ENCODE measurements at regions not wholly inside any gene's neighbourhood (a gene's known extent, or its start where the extent isn't known, plus 50 kb on each side); places are given as distances from the start of the nearest gene placed in this dataset.

- no peak for ATAC-seq
- Histone ChIP-seq H3K4me1 (no peaks in the 10 kb centered on the region), H3K27ac (no peak overlapping the region), H3K4me2 (no peak overlapping the region), H3K4me3 (no peak overlapping the region), H3K9me3 (no peaks in the 10 kb centered on the region)
- no peak for TF ChIP-seq EP300 (IDR thresholded peaks at IDR 0.05)
- TF ChIP-seq CTCF (IDR thresholded peaks at IDR 0.05): no peak
- no peak for DNase-seq (ENCODE audit: low read depth in 1 of 2, low spot score in 1 of 2)
- ChIA-PET CTCF (no interaction called here), POLR2A (no interaction called here)
- 39% methylated on average over 4 of the region's 4 CpGs for WGBS (ENCODE audit: missing lambda C conversion rate)
- FAIRE-seq: no peak
Measured at GRCh38 chr4:36010397-36010929, 233.9 kb downstream of the ARAP2 start.

- Histone ChIP-seq H3K4me1 (no peaks in the 10 kb centered on the region), H3K9me3 (no peaks in the 10 kb centered on the region), H3K4me2 (no peak overlapping the region), H3K4me3 (no peak overlapping the region), H3K27ac (no peak overlapping the region)
- DNase-seq (ENCODE audit: low read depth in 1 of 2, low spot score in 1 of 2): no peak
- TF ChIP-seq USF2 (IDR thresholded peaks at IDR 0.05) (no peak), EHF (CRISPR knock-in tag; IDR thresholded peaks at IDR 0.05) (no peak), FOSL2 (IDR thresholded peaks at IDR 0.05) (no peak), FOSL2 (CRISPR knock-in tag; IDR thresholded peaks at IDR 0.05) (no peak), ZSCAN20 (CRISPR knock-in tag; IDR thresholded peaks at IDR 0.05) (no peak), HOXB5 (CRISPR knock-in tag; IDR thresholded peaks at IDR 0.05) (no peak), RFX5 (IDR thresholded peaks at IDR 0.05) (no peak), FOXS1 (CRISPR knock-in tag; IDR thresholded peaks at IDR 0.05) (no peak), NFE2L2 (conservative IDR thresholded peaks at IDR 0.05; ENCODE audit: low read length) (no peak), CBX8 (IDR thresholded peaks at IDR 0.05) (no peak), HOXA7 (CRISPR knock-in tag; IDR thresholded peaks at IDR 0.05) (no peak), CHD2 (IDR thresholded peaks at IDR 0.05; ENCODE audit: low read length, partially characterized antibody) (no peak), RAD21 (conservative IDR thresholded peaks at IDR 0.05 in 1 of 2, IDR thresholded peaks at IDR 0.05 in 1 of 2) (no peak)
- ATAC-seq: no peak
- CTCF ChIA-PET: interaction anchor here (0.6 kb wide), 1 partner anchor 9 kb away, joined by 3 read pairs; no protein-coding TSS in a partner anchor
- POLR2A ChIA-PET: no interaction called here
- no peak for FAIRE-seq
Measured at GRCh38 chr4:36011381-36011780, 232.9 kb downstream of the ARAP2 start.

GRCh38 chr4:36012503-36012902 is 231.8 kb downstream of the ARAP2 start:
- ChIA-PET CTCF (no interaction called here), POLR2A (no interaction called here)
- Histone ChIP-seq H3K27ac (no peak overlapping the region), H3K4me2 (no peak overlapping the region), H3K4me3 (no peak overlapping the region), H3K4me1 (no peaks in the 10 kb centered on the region), H3K9me3 (no peaks in the 10 kb centered on the region)
- ATAC-seq (no peak), DNase-seq (ENCODE audit: low read depth in 1 of 2, low spot score in 1 of 2) (no peak), FAIRE-seq (no peak)
- WGBS (ENCODE audit: missing lambda C conversion rate): 11% methylated on average over 3 of the region's 3 CpGs
- no peak for TF ChIP-seq HMGXB4 (CRISPR knock-in tag; IDR thresholded peaks at IDR 0.05; ENCODE audit: borderline replicate concordance)
- TF ChIP-seq HOXA7 (CRISPR knock-in tag; IDR thresholded peaks at IDR 0.05): no peak
- TF ChIP-seq TFCP2L1 (CRISPR knock-in tag; IDR thresholded peaks at IDR 0.05): no peak
- TF ChIP-seq PBX3 (IDR thresholded peaks at IDR 0.05): no peak
